MCF 10A (cell line): ENCODE measurements at regions not wholly inside any gene's neighbourhood (a gene's known extent, or its start where the extent isn't known, plus 50 kb on each side); places are given as distances from the start of the nearest gene placed in this dataset.
"Not testable (repeated sequence)": the region's sequence is repeated elsewhere in the genome, so short reads cannot be mapped to it uniquely, and the experiment has no call there.

ENCODE experiments used
- BruUV-seq: library from RNA; stranded (reverse); fragments of 400-500 nt; replicated peaks from 2 replicates; lab custom pipeline; 2021; lab: Mats Ljungman, UMichigan
- CTCF ChIA-PET: fragments of 300-600 bp; sonication (Branson Sonifier 250); formaldehyde crosslinking; extraction: SDS; loops from one replicate; lab custom pipeline; 2021; ENCODE audit warnings: antibody characterized with exemption, inconsistent platforms; lab: Yijun Ruan, JAX
- POLR2A ChIA-PET: fragments of 300-600, 350-650 bp; sonication (Branson Sonifier 250); formaldehyde crosslinking; extraction: SDS; loops from one replicate; lab custom pipeline; 2020; ENCODE audit warnings: antibody characterized with exemption, inconsistent platforms; lab: Yijun Ruan, JAX
- DNase-seq: peaks from one replicate; pipeline ENCODE4 v3.0.0-alpha.2; 2018; ENCODE audit not compliant: unreplicated experiment
- H3K27ac Mint-ChIP-seq: one replicate; pipeline ENCODE4 v1.8.0; 2022; ENCODE audit warnings: mild to moderate bottlenecking, low read depth, mixed read lengths; ENCODE audit not compliant: unreplicated experiment
- H3K27me3 Mint-ChIP-seq: one replicate; pipeline ENCODE4 v1.8.0; 2022; ENCODE audit warnings: mixed read lengths; ENCODE audit not compliant: insufficient read depth, unreplicated experiment
- H3K36me3 Mint-ChIP-seq: one replicate; pipeline ENCODE4 v1.8.0; 2022; ENCODE audit warnings: mild to moderate bottlenecking, moderate library complexity, mixed read lengths; ENCODE audit not compliant: insufficient read depth, unreplicated experiment
- H3K4me1 Mint-ChIP-seq: one replicate; pipeline ENCODE4 v1.8.0; 2022; ENCODE audit warnings: mixed read lengths; ENCODE audit not compliant: insufficient read depth, unreplicated experiment
- H3K4me3 Mint-ChIP-seq: one replicate; pipeline ENCODE4 v1.8.0; 2022; ENCODE audit warnings: mild to moderate bottlenecking, moderate library complexity, mixed read lengths; ENCODE audit not compliant: unreplicated experiment
- H3K9me3 Mint-ChIP-seq: one replicate; pipeline ENCODE4 v1.8.0; 2022; ENCODE audit warnings: mixed read lengths; ENCODE audit not compliant: unreplicated experiment
- intact Hi-C: fragments of 100-400 bp; cut with micrococcal nuclease; formaldehyde crosslinking; loops from 2 replicates; pipeline ENCODE4 v1.14.1; 2022

GRCh38 chr21:5244954-5245353 lies 5276.4 kb upstream of the TPTE start:
- DNase-seq, H3K36me3 Mint-ChIP-seq, POLR2A ChIA-PET, H3K27ac Mint-ChIP-seq, intact Hi-C loops, CTCF ChIA-PET, H3K4me1 Mint-ChIP-seq, H3K27me3 Mint-ChIP-seq, BruUV-seq, H3K4me3 Mint-ChIP-seq: not testable (repeated sequence)
- peaks cover 54% of the 10 kb centered on the region for H3K9me3 Mint-ChIP-seq

- H3K27me3 Mint-ChIP-seq, POLR2A ChIA-PET, H3K4me3 Mint-ChIP-seq, intact Hi-C loops, BruUV-seq, H3K36me3 Mint-ChIP-seq, DNase-seq, CTCF ChIA-PET, H3K4me1 Mint-ChIP-seq, H3K27ac Mint-ChIP-seq: not testable (repeated sequence)
- H3K9me3 Mint-ChIP-seq: peaks cover 58% of the 10 kb centered on the region
Measured at GRCh38 chr21:5246416-5246815, 5275.0 kb upstream of the TPTE start.

- intact Hi-C loops, DNase-seq, POLR2A ChIA-PET, H3K4me3 Mint-ChIP-seq, BruUV-seq, CTCF ChIA-PET, H3K27me3 Mint-ChIP-seq, H3K36me3 Mint-ChIP-seq, H3K4me1 Mint-ChIP-seq, H3K27ac Mint-ChIP-seq: not testable (repeated sequence)
- peaks cover 58% of the 10 kb centered on the region for H3K9me3 Mint-ChIP-seq
Measured at GRCh38 chr21:5247399-5247798, 5274.0 kb upstream of the TPTE start.

- BruUV-seq, H3K4me3 Mint-ChIP-seq, POLR2A ChIA-PET, DNase-seq, intact Hi-C loops, H3K27ac Mint-ChIP-seq, H3K36me3 Mint-ChIP-seq, H3K27me3 Mint-ChIP-seq, H3K4me1 Mint-ChIP-seq: not testable (repeated sequence)
- H3K9me3 Mint-ChIP-seq: peaks cover 40% of the 10 kb centered on the region
- CTCF ChIA-PET: interaction anchor here (0.6 kb wide), 1 partner anchor 9 kb away, joined by 3 read pairs; no protein-coding TSS in a partner anchor
Measured at GRCh38 chr21:5250128-5250527, 5271.3 kb upstream of the TPTE start.

GRCh38 chr21:5251162-5251561 lies 5270.2 kb upstream of the TPTE start:
- H3K27ac Mint-ChIP-seq, intact Hi-C loops, H3K36me3 Mint-ChIP-seq, DNase-seq, CTCF ChIA-PET, H3K4me3 Mint-ChIP-seq, POLR2A ChIA-PET, H3K27me3 Mint-ChIP-seq, H3K4me1 Mint-ChIP-seq, BruUV-seq: not testable (repeated sequence)
- H3K9me3 Mint-ChIP-seq: peaks cover 35% of the 10 kb centered on the region

GRCh38 chr21:5251866-5252265 lies 5269.5 kb upstream of the TPTE start:
- H3K4me3 Mint-ChIP-seq, H3K36me3 Mint-ChIP-seq, BruUV-seq, H3K4me1 Mint-ChIP-seq, DNase-seq, H3K27me3 Mint-ChIP-seq, H3K27ac Mint-ChIP-seq, CTCF ChIA-PET, POLR2A ChIA-PET, intact Hi-C loops: not testable (repeated sequence)
- peaks cover 28% of the 10 kb centered on the region for H3K9me3 Mint-ChIP-seq
